NCI-H69 (cell line): ENCODE measurements at regions not wholly inside any gene's neighbourhood (a gene's known extent, or its start where the extent isn't known, plus 50 kb on each side); places are given as distances from the start of the nearest gene placed in this dataset.
A peak's percentile ranks its signal among the peaks of the same experiment; 100 is the strongest.

Experiments used
- DNase-seq: peaks from one replicate; lab custom pipeline; 2025; lab: John Stamatoyannopoulos, UW

DNA sequence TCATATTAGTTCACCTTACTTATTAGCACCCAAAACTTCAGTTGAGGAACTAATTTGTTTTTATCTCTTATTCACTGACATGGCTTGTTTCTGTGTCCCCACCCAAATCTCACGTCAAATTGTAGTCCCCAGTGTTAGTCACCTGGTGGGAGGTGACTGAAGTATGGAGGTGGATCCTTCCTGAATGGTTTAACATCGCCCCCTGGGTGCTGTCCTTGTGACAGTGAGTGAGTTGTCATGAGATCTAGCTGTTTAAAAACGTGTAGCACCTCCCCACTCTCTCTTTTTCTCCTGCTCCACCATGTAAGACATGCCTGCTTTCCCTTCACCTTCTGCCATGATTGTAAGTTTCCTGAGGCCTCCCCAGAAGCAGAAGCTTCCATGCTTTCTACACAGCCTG is 75.0 kb upstream of the HECTD2 start:
- DNase-seq = peak; percentile 5

DNA sequence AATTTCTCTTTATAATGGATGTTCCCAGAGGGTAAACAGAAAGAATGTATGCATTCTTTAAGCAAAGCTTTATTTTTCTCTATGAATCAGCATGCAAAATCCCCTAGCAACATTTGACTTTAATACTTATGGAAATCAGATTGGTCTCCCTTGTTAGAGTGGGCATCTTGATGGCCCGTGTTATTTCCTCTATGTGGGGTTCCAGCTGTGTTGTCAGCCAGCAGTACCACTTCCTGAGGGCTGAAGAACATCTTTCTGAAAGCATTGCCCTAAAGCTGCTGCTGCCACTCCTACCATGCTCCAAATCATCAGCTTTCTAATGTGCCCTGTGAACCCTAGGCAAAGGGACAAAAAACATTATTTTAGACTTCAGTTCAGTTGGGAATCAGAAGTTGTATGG is 70.4 kb upstream of the HECTD2 start:
- DNase-seq = peak; percentile 33

DNA sequence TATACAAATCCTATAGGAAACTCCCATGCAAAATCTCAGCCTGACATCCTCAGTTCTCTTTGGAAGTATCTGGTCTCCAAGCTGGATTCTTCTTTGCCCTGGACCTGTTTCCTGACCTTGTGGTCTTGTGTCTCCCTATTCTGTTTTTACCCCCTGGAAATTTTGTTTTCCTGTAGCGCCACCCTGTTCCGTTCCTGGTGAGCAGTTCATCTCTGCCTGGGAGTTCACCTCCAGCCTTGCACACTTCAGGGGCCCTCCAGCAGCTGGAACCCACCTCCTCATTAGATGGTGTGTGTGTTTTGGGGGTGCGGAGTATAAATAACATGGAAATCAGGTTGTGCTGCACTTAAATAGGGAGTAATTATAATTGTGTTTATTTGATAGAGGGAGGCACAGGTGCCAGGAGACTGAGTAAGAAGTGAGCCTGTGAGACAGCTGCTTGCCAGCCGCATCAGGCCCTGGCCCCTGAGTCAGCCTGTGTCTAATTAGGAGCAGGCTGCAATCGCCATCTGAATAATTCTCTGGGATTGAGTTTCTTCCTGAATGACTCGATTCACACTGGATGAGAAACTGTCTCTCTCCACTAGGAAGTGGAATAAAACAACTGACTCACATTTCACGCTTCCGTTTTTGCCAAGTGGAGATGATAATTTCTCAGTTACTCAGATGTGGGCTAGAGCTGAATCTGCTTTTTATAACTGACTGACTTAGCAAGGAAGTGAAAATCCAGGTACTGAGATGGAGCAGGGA is 69.4 kb upstream of the HECTD2 start:
- DNase-seq = peak; percentile 81

DNA sequence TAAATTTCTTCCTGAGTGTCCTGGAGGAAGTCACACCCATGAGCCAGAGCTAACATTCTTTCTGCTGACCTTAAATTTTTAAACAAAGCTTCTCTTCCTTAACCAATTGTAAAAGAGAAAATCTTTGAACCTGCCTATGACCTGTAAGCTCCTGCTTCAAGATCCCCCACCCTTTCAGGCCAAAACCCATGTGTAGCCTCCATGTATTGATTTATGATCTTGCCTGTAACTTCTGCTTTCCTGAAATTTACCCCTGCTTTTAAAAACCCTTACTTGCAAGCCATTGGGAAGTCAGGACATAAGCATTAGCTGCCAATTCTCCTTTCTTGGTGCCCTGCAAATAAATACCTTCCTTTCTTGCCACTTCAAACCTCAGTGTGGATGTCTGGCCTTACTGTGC is 68.5 kb upstream of the HECTD2 start:
- DNase-seq = no peak

- DNase-seq = no peak
Measured at GRCh38 chr10:91343010-91343409, 67.1 kb upstream of the HECTD2 start.

DNA sequence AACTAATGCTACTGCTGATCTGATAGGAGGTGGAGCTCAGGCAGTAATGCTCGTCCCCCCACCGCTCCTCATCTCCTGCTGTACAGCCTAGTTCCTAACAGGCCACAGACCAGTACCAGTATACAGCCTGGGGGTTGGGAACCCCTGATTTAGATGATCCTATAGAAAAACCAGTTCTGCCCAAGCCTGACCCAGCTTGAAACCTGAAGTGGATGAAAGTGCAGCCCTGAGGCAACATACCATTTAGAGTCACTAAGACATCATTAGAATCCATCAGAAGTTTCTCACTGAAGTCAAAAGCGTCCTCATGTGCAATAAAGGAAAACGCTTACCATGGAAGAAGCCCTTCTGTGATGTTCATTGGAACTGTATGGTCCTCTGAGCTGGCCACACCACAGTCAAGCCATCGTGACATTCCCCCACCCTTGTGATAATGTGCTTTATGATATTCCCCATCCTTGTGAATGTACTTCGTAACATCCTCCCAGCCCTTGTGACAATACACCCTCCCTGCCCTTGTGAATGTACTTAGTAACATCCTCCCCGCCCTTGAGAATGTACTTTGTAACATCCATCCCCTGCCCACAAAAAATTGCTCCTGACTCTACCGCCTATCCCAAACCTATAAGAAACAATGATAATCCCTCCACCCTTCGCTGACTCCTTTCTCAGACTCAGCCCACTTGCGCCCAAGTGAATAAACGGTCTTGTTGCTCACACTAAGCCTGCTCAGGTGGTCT is 65.9 kb upstream of the HECTD2 start:
- no peak for DNase-seq

GRCh38 chr10:91345716-91346115 is 64.4 kb upstream of the HECTD2 start:
- DNase-seq = no peak

DNA sequence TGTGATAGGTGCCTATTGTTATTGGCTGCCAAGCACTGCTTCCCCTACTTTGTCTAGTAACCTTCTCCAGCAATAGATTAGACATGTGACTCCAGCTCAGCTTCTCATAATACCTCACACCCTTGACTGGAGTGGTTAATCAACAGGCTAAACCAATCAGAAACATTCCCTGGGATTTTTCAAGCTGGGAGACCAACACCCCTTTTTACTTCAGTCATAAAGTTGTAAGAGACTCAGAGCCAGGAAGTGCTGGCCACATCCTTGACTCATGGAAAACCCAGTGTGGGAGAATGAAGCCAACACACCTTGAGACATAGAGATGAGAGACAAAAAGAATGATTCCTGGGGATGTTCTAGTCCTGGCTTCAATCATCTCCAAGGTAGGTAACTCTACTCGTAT is 62.6 kb upstream of the HECTD2 start:
- DNase-seq = no peak

DNA sequence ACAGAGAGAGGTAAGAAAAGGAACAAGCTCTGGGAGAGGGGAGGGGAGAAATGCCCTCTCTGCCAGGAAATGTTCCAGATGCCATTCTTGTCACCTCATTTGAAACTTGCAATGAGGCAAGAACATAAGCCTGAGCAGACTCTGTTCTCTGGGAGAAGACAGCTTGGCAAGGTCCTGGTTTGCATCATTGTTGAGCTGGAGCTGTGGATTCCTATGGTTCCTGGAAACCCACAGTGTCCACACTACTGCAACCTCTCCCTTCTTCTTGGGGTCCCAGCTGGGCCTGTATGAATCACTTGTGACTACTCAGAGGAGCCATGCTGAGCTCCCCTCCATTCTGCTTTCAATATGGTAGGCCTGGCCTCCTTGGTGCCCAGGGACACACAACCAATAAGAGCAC is 60.8 kb upstream of the HECTD2 start:
- no peak for DNase-seq

DNA sequence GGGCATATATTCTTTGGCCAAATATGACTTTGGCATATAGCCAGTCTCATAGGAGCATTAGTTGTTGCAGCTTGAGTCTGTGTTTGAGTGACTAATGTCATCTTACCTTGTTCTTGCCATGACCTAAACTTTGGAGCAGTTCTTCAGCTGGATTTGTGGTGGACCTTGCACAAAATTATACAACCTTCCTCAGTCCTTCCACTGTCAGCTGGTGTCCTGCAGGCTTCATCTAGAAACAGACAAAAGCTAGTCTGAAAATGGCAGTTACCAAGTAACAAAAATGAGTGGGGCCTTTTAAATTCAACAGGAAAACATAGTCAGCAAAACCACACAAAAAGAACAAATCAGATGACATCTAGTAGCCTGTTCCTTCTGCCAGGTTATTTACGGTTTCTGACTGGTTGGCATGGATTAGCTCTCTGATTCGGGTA is 59.5 kb upstream of the HECTD2 start:
- peak; percentile 55 for DNase-seq

DNA sequence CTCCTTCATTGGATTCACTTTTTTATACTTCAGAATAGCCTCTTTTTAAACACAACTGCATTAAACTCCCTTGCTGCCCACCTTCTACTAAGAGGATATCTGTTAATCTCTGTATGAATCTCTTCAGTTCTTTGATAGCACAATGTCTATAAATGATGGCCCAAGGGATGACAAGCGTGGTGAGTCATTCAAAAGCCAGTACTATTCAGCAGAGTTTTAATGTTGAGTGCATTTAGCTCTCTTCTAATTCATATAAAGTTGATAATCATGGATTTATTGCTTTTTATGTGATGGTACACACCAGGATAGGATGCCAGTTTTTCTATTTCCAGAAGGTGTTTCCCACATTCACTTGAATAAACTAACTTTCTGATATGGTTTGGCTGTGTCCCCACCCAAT is 57.4 kb upstream of the HECTD2 start:
- DNase-seq = no peak

GRCh38 chr10:91354166-91355075 is 55.7 kb upstream of the HECTD2 start:
- no peak for DNase-seq

DNA sequence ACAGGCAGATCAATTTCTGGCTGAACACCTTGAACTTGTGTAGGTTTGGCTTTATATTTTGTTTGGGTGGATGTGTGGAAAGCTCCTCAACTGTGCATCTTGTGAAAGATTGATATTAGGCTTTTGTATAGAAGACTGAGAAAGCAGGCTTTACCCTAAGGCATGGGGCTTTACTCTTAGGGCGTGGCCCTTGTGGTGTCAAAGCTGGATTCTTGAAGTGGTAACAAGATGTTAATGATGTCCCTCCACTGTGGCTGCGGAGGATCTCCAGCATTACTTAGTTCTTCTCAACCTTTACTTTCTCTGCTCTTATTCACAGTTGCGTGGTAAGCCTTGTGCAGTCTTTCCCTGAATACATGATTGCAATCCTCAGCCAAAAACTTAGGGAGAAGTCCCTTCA is 54.1 kb upstream of the HECTD2 start:
- DNase-seq = no peak

- peak; percentile 90 for DNase-seq
Measured at GRCh38 chr10:91357497-91357896, 52.6 kb upstream of the HECTD2 start.
